Activated naive CD4-positive, alpha-beta T cell treated with anti-CD3 and anti-CD28 coated beads, Interleukin-2, amount 10 ng/mL, durations not matched to agents 7 days and 5 days (primary cell): ENCODE measurements at regions not wholly inside any gene's neighbourhood (a gene's known extent, or its start where the extent isn't known, plus 50 kb on each side); places are given as distances from the start of the nearest gene placed in this dataset.
"Not testable (repeated sequence)": the region's sequence is repeated elsewhere in the genome, so short reads cannot be mapped to it uniquely, and the experiment has no call there.

Experiments
- CTCF ChIA-PET: fragments of 350-600 bp; sonication (Branson Sonifier 250); formaldehyde crosslinking; loops from one replicate; lab custom pipeline; 2021; ENCODE audit warnings: antibody characterized with exemption; lab: Charles Lee
- DNase-seq: peaks from one replicate; pipeline ENCODE4 v3.0.0-alpha.2; 2020
- H3K27ac Mint-ChIP-seq: one replicate; pipeline ENCODE4 v1.8.0; 2021; ENCODE audit warnings: mild to moderate bottlenecking, moderate library complexity, mixed read lengths
- H3K27me3 Mint-ChIP-seq: one replicate; pipeline ENCODE4 v1.8.0; 2021; ENCODE audit warnings: mild to moderate bottlenecking, mixed read lengths
- H3K36me3 Mint-ChIP-seq: one replicate; pipeline ENCODE4 v1.8.0; 2021; ENCODE audit warnings: mixed read lengths
- H3K4me1 Mint-ChIP-seq: one replicate; pipeline ENCODE4 v1.8.0; 2021; ENCODE audit warnings: mixed read lengths
- H3K4me3 Mint-ChIP-seq: one replicate; pipeline ENCODE4 v1.8.0; 2021; ENCODE audit warnings: mild to moderate bottlenecking, moderate library complexity, mixed read lengths
- H3K9me3 Mint-ChIP-seq: one replicate; pipeline ENCODE4 v1.8.0; 2021; ENCODE audit warnings: mixed read lengths

- H3K9me3 Mint-ChIP-seq = peaks cover 8% of the 10 kb centered on the region
- no peaks in the 10 kb centered on the region for H3K4me1 Mint-ChIP-seq
- H3K27me3 Mint-ChIP-seq = no peaks in the 10 kb centered on the region
- no peak overlapping the region for H3K4me3 Mint-ChIP-seq
- no peak overlapping the region for H3K27ac Mint-ChIP-seq
- no peaks in the 10 kb centered on the region for H3K36me3 Mint-ChIP-seq
- CTCF ChIA-PET = no interaction called here
- DNase-seq = no peak
Observed at GRCh38 chr4:115454228-115454627, 340.8 kb upstream of the NDST4 start.

- CTCF ChIA-PET = no interaction called here
- H3K9me3 Mint-ChIP-seq = peaks cover 6% of the 10 kb centered on the region
- H3K4me1 Mint-ChIP-seq = no peaks in the 10 kb centered on the region
- H3K27ac Mint-ChIP-seq = no peak overlapping the region
- H3K27me3 Mint-ChIP-seq = no peaks in the 10 kb centered on the region
- no peak overlapping the region for H3K4me3 Mint-ChIP-seq
- H3K36me3 Mint-ChIP-seq = no peaks in the 10 kb centered on the region
- DNase-seq = no peak
Observed at GRCh38 chr4:115453416-115453815, 340.0 kb upstream of the NDST4 start.

GRCh38 chr4:115452229-115452628, 338.8 kb upstream of the NDST4 start:
- H3K4me3 Mint-ChIP-seq, H3K27ac Mint-ChIP-seq, H3K36me3 Mint-ChIP-seq, H3K27me3 Mint-ChIP-seq, CTCF ChIA-PET, DNase-seq, H3K4me1 Mint-ChIP-seq, H3K9me3 Mint-ChIP-seq: not testable (repeated sequence)

- Mint-ChIP-seq H3K4me3 (no peak overlapping the region), H3K27me3 (no peaks in the 10 kb centered on the region), H3K9me3 (peaks cover 8% of the 10 kb centered on the region), H3K4me1 (no peaks in the 10 kb centered on the region), H3K36me3 (no peaks in the 10 kb centered on the region), H3K27ac (no peak overlapping the region)
- DNase-seq = no peak
- CTCF ChIA-PET = no interaction called here
Observed at GRCh38 chr4:115437739-115438138, 324.3 kb upstream of the NDST4 start.

- CTCF ChIA-PET = no interaction called here
Observed at GRCh38 chr4:115433491-115433890, 320.1 kb upstream of the NDST4 start.

GRCh38 chr4:115430024-115430423, 316.6 kb upstream of the NDST4 start:
- CTCF ChIA-PET = no interaction called here
- Mint-ChIP-seq H3K4me1 (no peaks in the 10 kb centered on the region), H3K36me3 (no peaks in the 10 kb centered on the region), H3K4me3 (no peak overlapping the region), H3K9me3 (no peaks in the 10 kb centered on the region), H3K27me3 (no peaks in the 10 kb centered on the region), H3K27ac (no peak overlapping the region)
- no peak for DNase-seq

More at GRCh38 chr4:115433491-115433890, 320.1 kb upstream of the NDST4 start:
- Mint-ChIP-seq H3K36me3 (no peaks in the 10 kb centered on the region), H3K4me3 (no peak overlapping the region), H3K27ac (no peak overlapping the region), H3K4me1 (no peaks in the 10 kb centered on the region), H3K27me3 (no peaks in the 10 kb centered on the region), H3K9me3 (no peaks in the 10 kb centered on the region)
- DNase-seq = no peak

- no peaks in the 10 kb centered on the region for H3K4me1 Mint-ChIP-seq
- H3K27ac Mint-ChIP-seq = no peak overlapping the region
- H3K9me3 Mint-ChIP-seq = no peaks in the 10 kb centered on the region
- no peak overlapping the region for H3K4me3 Mint-ChIP-seq
- H3K27me3 Mint-ChIP-seq = no peaks in the 10 kb centered on the region
- no peaks in the 10 kb centered on the region for H3K36me3 Mint-ChIP-seq
- no peak for DNase-seq
- CTCF ChIA-PET = no interaction called here
Observed at GRCh38 chr4:115428455-115428854, 315.0 kb upstream of the NDST4 start.

GRCh38 chr4:115424852-115425251, 311.4 kb upstream of the NDST4 start:
- no peak for DNase-seq
- no peaks in the 10 kb centered on the region for H3K27me3 Mint-ChIP-seq
- no peaks in the 10 kb centered on the region for H3K36me3 Mint-ChIP-seq
- H3K9me3 Mint-ChIP-seq = peaks cover 7% of the 10 kb centered on the region
- no peak overlapping the region for H3K27ac Mint-ChIP-seq
- H3K4me1 Mint-ChIP-seq = no peaks in the 10 kb centered on the region
- CTCF ChIA-PET = no interaction called here
- no peak overlapping the region for H3K4me3 Mint-ChIP-seq

- Mint-ChIP-seq H3K9me3 (peaks cover 11% of the 10 kb centered on the region), H3K27me3 (no peaks in the 10 kb centered on the region), H3K4me3 (no peak overlapping the region), H3K36me3 (no peaks in the 10 kb centered on the region), H3K4me1 (no peaks in the 10 kb centered on the region), H3K27ac (no peak overlapping the region)
- CTCF ChIA-PET = no interaction called here
- DNase-seq = no peak
Observed at GRCh38 chr4:115418635-115419396, 305.4 kb upstream of the NDST4 start.

GRCh38 chr4:115396034-115396433, 282.6 kb upstream of the NDST4 start:
- CTCF ChIA-PET = no interaction called here
- Mint-ChIP-seq H3K4me3 (no peak overlapping the region), H3K4me1 (no peaks in the 10 kb centered on the region), H3K9me3 (peaks cover 13% of the 10 kb centered on the region), H3K36me3 (no peaks in the 10 kb centered on the region), H3K27me3 (no peaks in the 10 kb centered on the region), H3K27ac (no peak overlapping the region)
- no peak for DNase-seq

- DNase-seq = no peak
- Mint-ChIP-seq H3K36me3 (no peaks in the 10 kb centered on the region), H3K4me3 (no peak overlapping the region), H3K9me3 (no peaks in the 10 kb centered on the region), H3K27ac (no peak overlapping the region), H3K4me1 (no peaks in the 10 kb centered on the region), H3K27me3 (no peaks in the 10 kb centered on the region)
- CTCF ChIA-PET = no interaction called here
Observed at GRCh38 chr4:115376866-115377265, 263.4 kb upstream of the NDST4 start.

GRCh38 chr4:115374621-115375020, 261.2 kb upstream of the NDST4 start:
- Mint-ChIP-seq H3K27ac (no peak overlapping the region), H3K4me1 (no peaks in the 10 kb centered on the region), H3K4me3 (no peak overlapping the region), H3K9me3 (no peaks in the 10 kb centered on the region), H3K27me3 (no peaks in the 10 kb centered on the region), H3K36me3 (no peaks in the 10 kb centered on the region)
- CTCF ChIA-PET = no interaction called here
- no peak for DNase-seq

- Mint-ChIP-seq H3K36me3 (no peaks in the 10 kb centered on the region), H3K4me3 (no peak overlapping the region), H3K4me1 (no peaks in the 10 kb centered on the region), H3K9me3 (no peaks in the 10 kb centered on the region), H3K27me3 (no peaks in the 10 kb centered on the region), H3K27ac (no peak overlapping the region)
- no peak for DNase-seq
- CTCF ChIA-PET = no interaction called here
Observed at GRCh38 chr4:115370490-115370889, 257.1 kb upstream of the NDST4 start.

- Mint-ChIP-seq H3K27me3 (no peaks in the 10 kb centered on the region), H3K27ac (no peak overlapping the region), H3K4me3 (no peak overlapping the region), H3K36me3 (no peaks in the 10 kb centered on the region), H3K4me1 (no peaks in the 10 kb centered on the region), H3K9me3 (no peaks in the 10 kb centered on the region)
- CTCF ChIA-PET = no interaction called here
- DNase-seq = no peak
Observed at GRCh38 chr4:115370012-115370411, 256.6 kb upstream of the NDST4 start.

- no peak overlapping the region for H3K4me3 Mint-ChIP-seq
- no peak for DNase-seq
- CTCF ChIA-PET = no interaction called here
- no peaks in the 10 kb centered on the region for H3K4me1 Mint-ChIP-seq
- no peaks in the 10 kb centered on the region for H3K9me3 Mint-ChIP-seq
- H3K27me3 Mint-ChIP-seq = no peaks in the 10 kb centered on the region
- H3K27ac Mint-ChIP-seq = no peak overlapping the region
- no peaks in the 10 kb centered on the region for H3K36me3 Mint-ChIP-seq
Observed at GRCh38 chr4:115366390-115366789, 253.0 kb upstream of the NDST4 start.
